Loucy (cell line): ENCODE measurements at regions not wholly inside any gene's neighbourhood (a gene's known extent, or its start where the extent isn't known, plus 50 kb on each side); places are given as distances from the start of the nearest gene placed in this dataset.

Experiments
- H2AFZ ChIP-seq: fragments of 200-600 bp; sonication (generic); 2 replicates; pipeline ENCODE4 v1.6.0; 2016; ENCODE audit warnings: antibody characterized with exemption, mild to moderate bottlenecking, low read length, moderate library complexity
- H3F3A ChIP-seq: fragments of 200-600 bp; 2 replicates; pipeline ENCODE4 v1.6.0; 2016; ENCODE audit warnings: antibody characterized with exemption, low read depth, mild to moderate bottlenecking
- H3K27me3 ChIP-seq: fragments of 200-600 bp; sonication (generic); 2 replicates; pipeline ENCODE4 v1.6.1; 2014; ENCODE audit warnings: low read length, mild to moderate bottlenecking; ENCODE audit not compliant: insufficient read depth, poor library complexity, severe bottlenecking
- H3K36me3 ChIP-seq: fragments of 200-600 bp; sonication (generic); 2 replicates; pipeline ENCODE4 v1.6.1; 2016; ENCODE audit warnings: low read length; ENCODE audit not compliant: insufficient read depth
- H3K4me1 ChIP-seq: fragments of 200-600 bp; sonication (generic); 2 replicates; pipeline ENCODE4 v1.5.1; 2014; ENCODE audit warnings: low read length, mild to moderate bottlenecking; ENCODE audit not compliant: insufficient read depth, poor library complexity, severe bottlenecking
- H3K4me2 ChIP-seq: fragments of 200-600 bp; sonication (generic); 2 replicates; pipeline ENCODE4 v1.6.0; 2014; ENCODE audit warnings: antibody characterized with exemption, low read length, low read depth, mild to moderate bottlenecking; ENCODE audit not compliant: poor library complexity, severe bottlenecking
- H3K4me3 ChIP-seq: fragments of 200-600 bp; sonication (generic); 2 replicates; pipeline ENCODE4 v1.5.1; 2014; ENCODE audit warnings: low read length, mild to moderate bottlenecking, mixed read lengths; ENCODE audit not compliant: poor library complexity, severe bottlenecking
- H3K79me2 ChIP-seq: fragments of 200-600 bp; sonication (generic); 2 replicates; pipeline ENCODE4 v1.6.1; 2014; ENCODE audit warnings: low read length; ENCODE audit not compliant: insufficient read depth
- H3K9ac ChIP-seq: fragments of 200-600 bp; sonication (generic); 2 replicates; pipeline ENCODE4 v1.6.0; 2014; ENCODE audit warnings: mild to moderate bottlenecking, low read depth, low read length, moderate library complexity; ENCODE audit not compliant: poor library complexity, severe bottlenecking
- H3K9me2 ChIP-seq: fragments of 200-600 bp; sonication (generic); replicated peaks from 2 replicates; pipeline ENCODE4 v1.6.1; 2016; ENCODE audit warnings: low read depth, low read length, mixed read lengths
- H3K9me3 ChIP-seq: fragments of 200-600 bp; sonication (generic); 2 replicates; pipeline ENCODE4 v1.6.1; 2014; ENCODE audit warnings: mild to moderate bottlenecking, antibody characterized with exemption, low read length, low read depth; ENCODE audit not compliant: insufficient read depth
- H4K20me1 ChIP-seq: fragments of 200-600 bp; sonication (generic); 2 replicates; pipeline ENCODE4 v1.6.0; 2014; ENCODE audit warnings: antibody characterized with exemption, low read length, mild to moderate bottlenecking; ENCODE audit not compliant: insufficient read depth, poor library complexity, severe bottlenecking
- EZH2phosphoT487 ChIP-seq: fragments of 200-600 bp; IDR thresholded peaks from 2 replicates; pipeline ENCODE4 v1.6.1; 2018; ENCODE audit warnings: antibody characterized with exemption, mild to moderate bottlenecking, moderate library complexity, borderline replicate concordance
- TF ChIP-seq, protein P1 (sequence below): fragments of 200-600 bp; sonication (generic); conservative IDR thresholded peaks from 2 replicates; pipeline ENCODE4 v1.5.1; 2014; ENCODE audit warnings: mild to moderate bottlenecking, antibody characterized with exemption, low read length

DNA sequence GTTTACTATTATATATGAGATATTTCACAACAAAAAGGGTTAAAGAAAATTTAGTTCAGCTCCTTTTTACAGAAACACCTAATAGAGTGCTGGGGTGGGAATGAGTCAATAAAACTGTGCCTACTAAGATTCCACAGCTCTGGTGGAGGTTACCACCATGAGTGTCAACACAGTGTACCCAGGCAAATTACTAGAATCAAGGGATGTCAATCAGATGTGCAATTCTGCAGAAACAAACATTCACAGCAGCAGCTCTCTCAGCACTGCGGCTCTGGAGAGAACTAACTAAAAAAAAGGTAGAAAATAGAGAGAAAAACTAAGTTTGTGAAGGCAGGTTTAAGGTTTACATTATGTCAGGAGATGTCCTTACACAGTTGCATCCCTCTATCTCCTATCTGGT lies 1313.0 kb downstream of the MAT2B start:
- TF ChIP-seq EZH2phosphoT487: no peak
- H4K20me1 ChIP-seq: no peaks in the 10 kb centered on the region
- H3K27me3 ChIP-seq: no peaks in the 10 kb centered on the region
- H2AFZ ChIP-seq: no peak overlapping the region
- H3K4me3 ChIP-seq: no peak overlapping the region
- H3K9me2 ChIP-seq: no peaks in the 10 kb centered on the region
- H3K36me3 ChIP-seq: no peaks in the 10 kb centered on the region
- no peak overlapping the region for H3K9ac ChIP-seq
- H3F3A ChIP-seq: no peaks in the 10 kb centered on the region
- no peaks in the 10 kb centered on the region for H3K79me2 ChIP-seq
- no peak overlapping the region for H3K4me2 ChIP-seq
- no peaks in the 10 kb centered on the region for H3K9me3 ChIP-seq
- H3K4me1 ChIP-seq: no peaks in the 10 kb centered on the region

DNA sequence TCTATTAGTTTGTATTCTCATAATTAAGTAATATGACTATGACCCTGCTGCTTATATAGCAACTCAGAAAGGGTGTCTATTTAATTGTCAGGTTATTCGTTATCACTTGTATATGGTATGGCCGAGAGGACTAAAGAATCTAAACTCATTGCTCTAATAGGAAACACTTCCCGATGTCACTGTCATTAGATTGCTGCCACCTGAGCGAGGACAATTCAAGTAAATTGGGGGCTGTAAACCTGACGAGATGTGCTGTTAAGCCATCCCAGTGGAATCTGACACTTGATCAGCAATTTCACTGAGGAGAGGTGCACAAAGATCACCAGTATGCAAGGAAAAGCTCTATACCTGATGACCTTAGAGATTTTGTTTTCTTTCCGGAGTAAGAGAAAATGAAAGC lies 1319.3 kb downstream of the MAT2B start:
- no peaks in the 10 kb centered on the region for H4K20me1 ChIP-seq
- H3K9me2 ChIP-seq: no peaks in the 10 kb centered on the region
- no peak for TF ChIP-seq EZH2phosphoT487
- TF ChIP-seq, protein P1, sequence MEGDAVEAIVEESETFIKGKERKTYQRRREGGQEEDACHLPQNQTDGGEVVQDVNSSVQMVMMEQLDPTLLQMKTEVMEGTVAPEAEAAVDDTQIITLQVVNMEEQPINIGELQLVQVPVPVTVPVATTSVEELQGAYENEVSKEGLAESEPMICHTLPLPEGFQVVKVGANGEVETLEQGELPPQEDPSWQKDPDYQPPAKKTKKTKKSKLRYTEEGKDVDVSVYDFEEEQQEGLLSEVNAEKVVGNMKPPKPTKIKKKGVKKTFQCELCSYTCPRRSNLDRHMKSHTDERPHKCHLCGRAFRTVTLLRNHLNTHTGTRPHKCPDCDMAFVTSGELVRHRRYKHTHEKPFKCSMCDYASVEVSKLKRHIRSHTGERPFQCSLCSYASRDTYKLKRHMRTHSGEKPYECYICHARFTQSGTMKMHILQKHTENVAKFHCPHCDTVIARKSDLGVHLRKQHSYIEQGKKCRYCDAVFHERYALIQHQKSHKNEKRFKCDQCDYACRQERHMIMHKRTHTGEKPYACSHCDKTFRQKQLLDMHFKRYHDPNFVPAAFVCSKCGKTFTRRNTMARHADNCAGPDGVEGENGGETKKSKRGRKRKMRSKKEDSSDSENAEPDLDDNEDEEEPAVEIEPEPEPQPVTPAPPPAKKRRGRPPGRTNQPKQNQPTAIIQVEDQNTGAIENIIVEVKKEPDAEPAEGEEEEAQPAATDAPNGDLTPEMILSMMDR: no peak
- H3K4me3 ChIP-seq: no peak overlapping the region
- H3K36me3 ChIP-seq: no peaks in the 10 kb centered on the region
- no peak overlapping the region for H3K9ac ChIP-seq
- H3K4me1 ChIP-seq: no peaks in the 10 kb centered on the region
- H3K9me3 ChIP-seq: no peaks in the 10 kb centered on the region
- no peak overlapping the region for H2AFZ ChIP-seq
- no peaks in the 10 kb centered on the region for H3K27me3 ChIP-seq
- H3F3A ChIP-seq: no peaks in the 10 kb centered on the region
- no peaks in the 10 kb centered on the region for H3K79me2 ChIP-seq
- no peak overlapping the region for H3K4me2 ChIP-seq

DNA sequence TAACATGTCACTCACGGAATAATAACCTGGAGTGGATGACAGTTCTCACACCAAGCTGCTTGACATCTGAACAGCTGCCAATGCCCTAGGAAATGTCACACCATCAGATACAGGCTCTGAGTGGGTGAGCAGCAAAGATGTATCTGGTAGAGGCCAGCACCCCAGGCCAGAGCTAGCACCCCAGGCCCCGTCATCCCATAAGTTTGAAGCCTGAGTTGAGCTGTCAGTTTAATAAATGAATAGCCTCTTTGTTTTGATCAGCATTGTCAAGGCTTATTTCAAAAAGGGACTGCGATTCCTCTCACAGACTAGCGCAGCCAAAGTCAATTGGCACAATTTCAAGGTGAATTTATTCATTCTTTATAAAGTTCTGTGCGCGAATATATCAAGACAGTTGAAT lies 1327.1 kb downstream of the MAT2B start:
- no peak overlapping the region for H3K4me3 ChIP-seq
- no peaks in the 10 kb centered on the region for H3K36me3 ChIP-seq
- no peak overlapping the region for H3K4me2 ChIP-seq
- H3K27me3 ChIP-seq: no peaks in the 10 kb centered on the region
- no peaks in the 10 kb centered on the region for H4K20me1 ChIP-seq
- no peak overlapping the region for H3K9ac ChIP-seq
- no peaks in the 10 kb centered on the region for H3K9me3 ChIP-seq
- TF ChIP-seq, protein P1: no peak
- TF ChIP-seq EZH2phosphoT487: no peak
- no peak overlapping the region for H2AFZ ChIP-seq
- no peaks in the 10 kb centered on the region for H3K79me2 ChIP-seq
- no peaks in the 10 kb centered on the region for H3K9me2 ChIP-seq
- H3F3A ChIP-seq: no peaks in the 10 kb centered on the region
- H3K4me1 ChIP-seq: no peaks in the 10 kb centered on the region

DNA sequence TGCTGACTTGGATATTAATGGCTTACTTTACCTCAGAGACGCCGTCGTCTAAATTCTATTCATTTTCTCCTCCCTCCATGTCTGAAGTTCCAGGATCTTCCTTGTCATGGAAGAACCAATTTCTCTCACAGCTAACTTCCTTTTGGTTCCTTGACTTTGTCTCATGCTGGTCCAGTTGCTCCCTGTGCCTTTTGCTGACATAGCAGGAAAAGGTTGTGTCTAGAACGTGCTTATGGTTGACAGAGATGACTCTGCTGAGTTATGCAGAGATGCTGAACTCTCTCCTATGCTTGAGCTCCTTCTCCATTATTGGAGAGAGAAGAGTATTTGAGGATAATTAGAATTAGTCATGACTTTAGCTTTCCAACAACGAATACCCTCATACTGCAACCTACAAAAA lies 1338.9 kb downstream of the MAT2B start:
- no peaks in the 10 kb centered on the region for H3K9me2 ChIP-seq
- no peak overlapping the region for H3K9ac ChIP-seq

More for the DNA sequence above, 1338.9 kb downstream of the MAT2B start:
- Histone ChIP-seq H2AFZ (no peak overlapping the region), H3K27me3 (no peaks in the 10 kb centered on the region), H3K4me2 (no peak overlapping the region), H3F3A (no peaks in the 10 kb centered on the region), H3K36me3 (no peaks in the 10 kb centered on the region), H3K9me3 (no peaks in the 10 kb centered on the region), H3K79me2 (no peaks in the 10 kb centered on the region), H3K4me3 (no peak overlapping the region), H4K20me1 (no peaks in the 10 kb centered on the region), H3K4me1 (no peaks in the 10 kb centered on the region)
- no peak for TF ChIP-seq EZH2phosphoT487
- TF ChIP-seq, protein P1: no peak
